B cell (primary cell): ENCODE measurements at regions not wholly inside any gene's neighbourhood (a gene's known extent, or its start where the extent isn't known, plus 50 kb on each side); places are given as distances from the start of the nearest gene placed in this dataset.
"Not testable (repeated sequence)": the region's sequence is repeated elsewhere in the genome, so short reads cannot be mapped to it uniquely, and the experiment has no call there.

Experiments
- ATAC-seq: fragments of 200-7000 bp; cut with Tn5 transposase; one replicate; pipeline ENCODE4 v1.10.0; 2021; ENCODE audit warnings: low read depth, mild to moderate bottlenecking, moderate number of reproducible peaks, moderate library complexity
- CTCF ChIA-PET: fragments of 350-600 bp; sonication (Branson Sonifier 250); formaldehyde crosslinking; loops from one replicate; lab custom pipeline; 2021; ENCODE audit warnings: antibody characterized with exemption, inconsistent platforms; lab: Charles Lee
- POLR2A ChIA-PET: fragments of 350-600 bp; sonication (Branson Sonifier 250); formaldehyde crosslinking; loops from one replicate; lab custom pipeline; 2021; ENCODE audit warnings: antibody characterized with exemption; lab: Charles Lee
- DNase-seq: peaks from one replicate; pipeline ENCODE4 v3.0.0; 2013
- H2AFZ ChIP-seq: 2 replicates; pipeline ENCODE4 v1.6.1; 2012; ENCODE audit warnings: mild to moderate bottlenecking, low read depth, low read length; ENCODE audit not compliant: insufficient read depth, poor library complexity, severe bottlenecking
- H3K27ac ChIP-seq, 2 donors: 1 replicate in 1 of 2; 2 replicates in 1 of 2; pipeline ENCODE4 v1.5.1; 2012 to 2013; ENCODE audit warnings: low read length in 2 of 2, mild to moderate bottlenecking in 2 of 2, moderate library complexity in 1 of 2
- H3K27me3 ChIP-seq, 4 experiments: fragments of 200-600 bp in 1 of 4; sonication (generic) in 1 of 4; replicated peaks in 1 of 4; 1 replicate in 2 of 4; 2 replicates in 2 of 4; pipeline versions ENCODE4 v1.6.1 to v1.7.0; 2013 to 2016; ENCODE audit warnings: low read length in 3 of 4, mild to moderate bottlenecking in 2 of 4, mixed read lengths in 1 of 4, moderate library complexity in 1 of 4; ENCODE audit not compliant: insufficient read depth in 4 of 4, control insufficient read depth in 3 of 4; ENCODE audit errors: control extremely low read depth in 1 of 4
- H3K36me3 ChIP-seq, 2 experiments: replicated peaks in 1 of 2; 1 replicate in 1 of 2; 2 replicates in 1 of 2; pipeline versions ENCODE4 v1.6.1 to v1.7.1; 2013; ENCODE audit warnings: low read length in 1 of 2; ENCODE audit not compliant: insufficient read depth in 2 of 2, control insufficient read depth in 1 of 2; ENCODE audit errors: control extremely low read depth in 1 of 2, extremely low read depth in 1 of 2
- H3K4me1 ChIP-seq, 2 donors: fragments of 200-600 bp in 1 of 2; sonication (generic) in 1 of 2; 1 replicate in 1 of 2; 2 replicates in 1 of 2; pipeline versions ENCODE4 v1.5.1 to v1.6.1; 2013 to 2017; ENCODE audit warnings: low read length in 2 of 2; ENCODE audit not compliant: control insufficient read depth in 2 of 2, insufficient read depth in 2 of 2
- H3K4me2 ChIP-seq: replicated peaks from 2 replicates; pipeline ENCODE3; 2012; ENCODE audit warnings: mild to moderate bottlenecking, low read depth, low read length; ENCODE audit not compliant: poor library complexity, severe bottlenecking
- H3K4me3 ChIP-seq, 5 experiments: fragments of 200-600 bp in 1 of 5; sonication (generic) in 1 of 5; 1 replicate in 3 of 5; 2 replicates in 2 of 5; pipeline versions ENCODE4 v1.5.1 to v1.7.0; 2011 to 2016; ENCODE audit warnings: low read length in 4 of 5, mild to moderate bottlenecking in 4 of 5, low read depth in 2 of 5, control low read depth in 1 of 5, moderate library complexity in 1 of 5; ENCODE audit not compliant: insufficient read depth in 1 of 5; ENCODE audit errors: control extremely low read depth in 1 of 5, extremely low read depth in 1 of 5
- H3K79me2 ChIP-seq: fragments of 200-600 bp; sonication (generic); one replicate; pipeline ENCODE4 v1.6.0; 2016; ENCODE audit warnings: low read length; ENCODE audit not compliant: control insufficient read depth, insufficient read depth
- H3K9ac ChIP-seq: fragments of 200-600 bp; sonication (generic); 2 replicates; pipeline ENCODE4 v1.6.1; 2017; ENCODE audit warnings: mild to moderate bottlenecking, low read length, moderate library complexity
- H3K9me3 ChIP-seq, 3 donors: one replicate each; pipeline versions ENCODE4 v1.6.1 to v1.7.1; 2013; ENCODE audit warnings: low read length in 2 of 3; ENCODE audit not compliant: control insufficient read depth in 2 of 3, insufficient read depth in 1 of 3; ENCODE audit errors: control extremely low read depth in 1 of 3
- H4K20me1 ChIP-seq: 2 replicates; pipeline ENCODE4 v1.6.0; 2012; ENCODE audit warnings: mild to moderate bottlenecking, low read length; ENCODE audit not compliant: insufficient read depth, control insufficient read depth, poor library complexity, severe bottlenecking
- H3K27ac Mint-ChIP-seq: one replicate; pipeline ENCODE4 v1.8.0; 2021; ENCODE audit warnings: mixed read lengths
- H3K27me3 Mint-ChIP-seq: one replicate; pipeline ENCODE4 v1.8.0; 2021; ENCODE audit warnings: mixed read lengths
- H3K4me1 Mint-ChIP-seq: one replicate; pipeline ENCODE4 v1.8.0; 2021; ENCODE audit warnings: mixed read lengths
- H3K4me3 Mint-ChIP-seq: one replicate; pipeline ENCODE4 v1.8.0; 2021; ENCODE audit warnings: mixed read lengths
- H3K9me3 Mint-ChIP-seq: one replicate; pipeline ENCODE4 v1.8.0; 2022; ENCODE audit warnings: mixed read lengths; ENCODE audit not compliant: insufficient read depth
- CTCF ChIP-seq: fragments of 200-600 bp; IDR thresholded peaks from one replicate; pipeline ENCODE4 v1.8.0; 2022; ENCODE audit warnings: antibody characterized with exemption, mild to moderate bottlenecking
- EZH2 ChIP-seq: IDR thresholded peaks from 2 replicates; pipeline ENCODE4 v1.6.1; 2012; ENCODE audit warnings: borderline replicate concordance, low read depth, mild to moderate bottlenecking, moderate library complexity, low read length; ENCODE audit not compliant: insufficient read depth, poor library complexity, severe bottlenecking
- WGBS: methylation state at CpG from one replicate; pipeline ENCODE4 v1.1.5; 2013; ENCODE audit warnings: missing lambda C conversion rate; ENCODE audit not compliant: insufficient coverage; 5-methylcytosine and 5-hydroxymethylcytosine counted together
- intact Hi-C: fragments of 100-400 bp; cut with micrococcal nuclease; formaldehyde crosslinking; loops from one replicate; pipeline ENCODE4 v1.10.0; 2022

GRCh38 chr2:15823459-15824396 lies 116.6 kb upstream of the MYCN start:
- no peak for DNase-seq
- H3K27ac Mint-ChIP-seq: no peak overlapping the region
- H3K4me1 Mint-ChIP-seq: no peaks in the 10 kb centered on the region
- peaks cover 17% of the 10 kb centered on the region for H3K27me3 Mint-ChIP-seq
- no peak overlapping the region for H2AFZ ChIP-seq
- no peaks in the 10 kb centered on the region for H4K20me1 ChIP-seq
- no peak overlapping the region for H3K9ac ChIP-seq
- no peak overlapping the region for H3K27ac ChIP-seq
- ChIA-PET CTCF (no interaction called here), POLR2A (no interaction called here)
- no peaks in the 10 kb centered on the region for H3K36me3 ChIP-seq
- intact Hi-C loops: no loop called here
- H3K79me2 ChIP-seq: no peaks in the 10 kb centered on the region
- no peak for TF ChIP-seq CTCF
- TF ChIP-seq EZH2: no peak
- 100% methylated on average over 3 of the region's 10 CpGs for WGBS
- no peaks in the 10 kb centered on the region for H3K9me3 ChIP-seq
- H3K4me1 ChIP-seq: no peaks in the 10 kb centered on the region
- H3K9me3 Mint-ChIP-seq: no peaks in the 10 kb centered on the region
- no peak overlapping the region for H3K4me3 Mint-ChIP-seq
- no peak for ATAC-seq
- no peak overlapping the region for H3K4me2 ChIP-seq
- peaks cover 0 to 5% (median 0%) of the 10 kb centered on the region in 4 experiments for H3K27me3 ChIP-seq
- no peak overlapping the region for H3K4me3 ChIP-seq

- H3K27ac ChIP-seq, H3K79me2 ChIP-seq, ATAC-seq, H3K27ac Mint-ChIP-seq, H4K20me1 ChIP-seq, POLR2A ChIA-PET, H3K9me3 ChIP-seq, H3K36me3 ChIP-seq, H3K4me2 ChIP-seq, CTCF ChIA-PET, H3K4me3 Mint-ChIP-seq, H3K9me3 Mint-ChIP-seq, H3K4me1 ChIP-seq, intact Hi-C loops, H3K9ac ChIP-seq, DNase-seq, H3K27me3 ChIP-seq, H3K4me3 ChIP-seq, H2AFZ ChIP-seq, H3K4me1 Mint-ChIP-seq: not testable (repeated sequence)
- H3K27me3 Mint-ChIP-seq: peaks cover 13% of the 10 kb centered on the region
- WGBS: 85% methylated on average over 7 of the region's 7 CpGs
Measured at GRCh38 chr2:15824467-15824866, 115.9 kb upstream of the MYCN start.
